ENCODE measurements at regions not wholly inside any gene's neighbourhood (a gene's known extent, or its start where the extent isn't known, plus 50 kb on each side); places are given as distances from the start of the nearest gene placed in this dataset.

GRCh38 chr18:10182009-10182624 is 268.3 kb downstream of the VAPA start:
- TF ChIP-seq ZNF274 (IDR thresholded peaks at IDR 0.05; ENCODE audit: low read depth, low read length) (no peak), YY1 (IDR thresholded peaks at IDR 0.05; ENCODE audit: insufficient read depth, insufficient read length) (no peak), SUZ12 (IDR thresholded peaks at IDR 0.05; ENCODE audit: extremely low read depth, insufficient read depth, insufficient read length) (no peak)
- DNase-seq (ENCODE audit: low read depth, low spot score) = no peak
- Histone ChIP-seq H3K4me3 (ENCODE audit: insufficient read length, low read depth) (no peak overlapping the region), H3K9ac (ENCODE audit: insufficient read length, low read depth) (no peak overlapping the region), H3K27me3 (ENCODE audit: insufficient read depth, insufficient read length) (no peaks in the 10 kb centered on the region), H3K4me1 (ENCODE audit: insufficient read depth, insufficient read length) (peaks cover 2% of the 10 kb centered on the region), H3K36me3 (ENCODE audit: insufficient read depth, insufficient read length, low read length) (no peaks in the 10 kb centered on the region), H3K9me3 (ENCODE audit: insufficient read depth, low read length) (no peaks in the 10 kb centered on the region; the same call in 1 of the 2 replicates)

DNA sequence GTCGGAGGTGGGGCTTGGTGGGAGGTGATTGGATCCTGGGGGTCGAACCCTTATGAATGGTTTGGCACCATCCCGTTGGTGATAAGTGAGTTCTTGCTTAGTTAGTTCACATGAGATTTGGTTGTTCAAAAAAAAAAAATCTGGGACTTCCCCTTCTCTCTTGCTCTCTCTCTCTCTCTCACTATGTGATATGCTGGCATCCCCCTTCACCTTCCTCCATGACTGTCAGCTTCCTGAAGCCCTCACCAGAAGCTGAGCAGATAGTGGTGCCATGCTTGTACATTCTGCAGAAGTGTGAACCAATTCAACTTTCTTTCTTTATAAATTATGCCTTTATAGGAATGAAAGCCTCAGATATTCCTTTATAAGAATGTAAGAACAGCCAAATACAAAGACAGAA is 269.7 kb upstream of the APCDD1 start:
- Histone ChIP-seq H3K4me3 (ENCODE audit: insufficient read length, low read depth) (no peak overlapping the region), H3K9me3 (ENCODE audit: insufficient read depth, low read length) (no peaks in the 10 kb centered on the region; the same call in 1 of the 2 replicates), H3K27me3 (ENCODE audit: insufficient read depth, insufficient read length) (no peaks in the 10 kb centered on the region), H3K4me1 (ENCODE audit: insufficient read depth, insufficient read length) (peaks cover 2% of the 10 kb centered on the region), H3K9ac (ENCODE audit: insufficient read length, low read depth) (no peak overlapping the region), H3K36me3 (ENCODE audit: insufficient read depth, insufficient read length, low read length) (no peaks in the 10 kb centered on the region)
- TF ChIP-seq YY1 (IDR thresholded peaks at IDR 0.05; ENCODE audit: insufficient read depth, insufficient read length) = no peak
- no peak for TF ChIP-seq SUZ12 (IDR thresholded peaks at IDR 0.05; ENCODE audit: extremely low read depth, insufficient read depth, insufficient read length)
- no peak for TF ChIP-seq ZNF274 (IDR thresholded peaks at IDR 0.05; ENCODE audit: low read depth, low read length)
- DNase-seq (ENCODE audit: low read depth, low spot score) = no peak

DNA sequence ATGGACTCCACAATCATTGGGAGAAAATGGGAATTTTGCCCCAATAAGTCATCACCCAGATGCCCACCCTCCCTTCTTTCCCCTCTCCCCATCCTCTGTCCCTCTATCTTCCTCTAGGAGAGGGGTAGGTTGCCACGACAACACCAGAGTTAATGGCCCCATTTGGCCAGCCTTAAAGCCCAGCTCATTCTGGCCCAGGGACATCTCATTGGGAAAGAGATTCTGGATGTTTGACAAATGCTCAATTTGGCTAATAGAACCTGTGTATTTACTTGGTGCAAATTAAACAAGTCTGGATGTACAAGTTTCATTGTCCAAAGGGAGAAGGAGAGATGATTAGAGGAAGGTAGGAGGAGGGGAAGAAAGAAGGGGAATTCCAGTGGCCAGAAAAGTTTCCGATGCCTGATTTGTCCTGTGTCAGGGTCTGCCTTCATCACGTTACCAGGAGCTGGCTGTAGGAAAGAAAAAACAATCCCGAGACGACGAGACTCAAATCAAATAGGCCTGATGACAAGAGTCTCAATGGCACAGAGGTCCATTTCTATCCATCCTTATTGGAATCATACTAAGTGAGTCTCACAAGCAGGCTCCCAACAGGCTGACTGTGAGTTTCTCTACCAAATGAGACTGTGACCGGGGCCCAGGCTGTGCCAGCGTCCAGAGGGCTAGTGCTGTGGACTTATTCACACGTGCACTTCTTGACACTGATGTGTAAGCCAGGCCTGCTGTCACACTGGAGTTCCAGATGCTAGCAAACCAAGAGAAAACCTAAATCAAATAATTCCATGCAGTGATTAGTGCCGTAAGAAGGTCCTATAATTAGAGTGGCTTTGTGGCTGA is 265.2 kb upstream of the APCDD1 start:
- no peaks in the 10 kb centered on the region for H3K4me1 ChIP-seq (ENCODE audit: insufficient read depth, insufficient read length)

DNA sequence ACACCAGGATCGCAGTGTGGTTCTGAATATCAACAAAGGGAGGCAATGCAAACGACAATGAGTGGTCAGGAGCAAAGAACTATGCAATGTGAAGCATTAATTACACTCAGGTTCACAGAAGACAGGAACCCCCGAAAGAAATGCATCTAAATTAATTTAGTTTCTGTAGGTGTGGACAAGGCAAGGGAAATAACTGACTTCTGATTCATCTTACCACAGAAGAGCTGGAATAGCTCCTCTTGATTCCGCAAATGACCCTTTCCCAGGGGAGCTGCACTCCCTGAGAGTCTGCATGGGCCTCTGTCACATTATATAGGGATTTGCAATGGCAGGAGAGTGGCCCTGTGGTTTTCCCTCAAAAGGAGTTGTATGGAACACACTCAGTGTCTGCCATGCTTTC is 263.9 kb upstream of the APCDD1 start:
- H3K4me1 ChIP-seq (ENCODE audit: insufficient read depth, insufficient read length) = no peaks in the 10 kb centered on the region
- no peak for DNase-seq (ENCODE audit: low read depth, low spot score)
- H3K4me3 ChIP-seq (ENCODE audit: insufficient read length, low read depth) = no peak overlapping the region
- no peak overlapping the region for H3K9ac ChIP-seq (ENCODE audit: insufficient read length, low read depth)
- H3K9me3 ChIP-seq (ENCODE audit: insufficient read depth, low read length) = no peaks in the 10 kb centered on the region; the same call in 1 of the 2 replicates
- no peaks in the 10 kb centered on the region for H3K36me3 ChIP-seq (ENCODE audit: insufficient read depth, insufficient read length, low read length)
- no peak for TF ChIP-seq SUZ12 (IDR thresholded peaks at IDR 0.05; ENCODE audit: extremely low read depth, insufficient read depth, insufficient read length)
- no peak for TF ChIP-seq YY1 (IDR thresholded peaks at IDR 0.05; ENCODE audit: insufficient read depth, insufficient read length)
- TF ChIP-seq ZNF274 (IDR thresholded peaks at IDR 0.05; ENCODE audit: low read depth, low read length) = no peak
- H3K27me3 ChIP-seq (ENCODE audit: insufficient read depth, insufficient read length) = no peaks in the 10 kb centered on the region

More for the DNA sequence above, 265.2 kb upstream of the APCDD1 start:
- H3K9ac ChIP-seq (ENCODE audit: insufficient read length, low read depth) = no peak overlapping the region
- H3K36me3 ChIP-seq (ENCODE audit: insufficient read depth, insufficient read length, low read length) = no peaks in the 10 kb centered on the region
- no peaks in the 10 kb centered on the region; the same call in 1 of the 2 replicates for H3K9me3 ChIP-seq (ENCODE audit: insufficient read depth, low read length)
- no peaks in the 10 kb centered on the region for H3K27me3 ChIP-seq (ENCODE audit: insufficient read depth, insufficient read length)
- TF ChIP-seq SUZ12 (IDR thresholded peaks at IDR 0.05; ENCODE audit: extremely low read depth, insufficient read depth, insufficient read length) = no peak
- TF ChIP-seq YY1 (IDR thresholded peaks at IDR 0.05; ENCODE audit: insufficient read depth, insufficient read length) = no peak
- TF ChIP-seq ZNF274 (IDR thresholded peaks at IDR 0.05; ENCODE audit: low read depth, low read length) = no peak
- no peak overlapping the region for H3K4me3 ChIP-seq (ENCODE audit: insufficient read length, low read depth)
- DNase-seq (ENCODE audit: low read depth, low spot score) = no peak

DNA sequence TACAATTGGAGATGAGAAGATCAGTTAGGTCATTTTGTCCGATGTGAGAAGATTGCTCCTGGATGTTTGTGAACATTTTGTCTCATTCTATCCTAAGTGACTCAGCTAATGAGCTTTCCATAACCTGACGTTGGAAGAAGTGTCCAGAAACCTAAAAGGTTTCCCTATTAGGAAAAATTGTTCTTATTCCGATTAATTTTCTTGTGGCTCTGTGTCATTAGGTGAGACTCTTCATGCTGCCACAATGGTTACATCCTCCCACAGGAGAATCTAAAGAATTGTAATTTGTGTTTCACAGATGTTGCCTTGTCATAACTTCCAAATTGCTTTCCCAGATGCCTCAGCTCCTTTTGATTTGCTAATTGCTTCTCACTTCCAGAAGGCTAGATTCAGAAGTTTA is 261.0 kb upstream of the APCDD1 start:
- no peaks in the 10 kb centered on the region for H3K27me3 ChIP-seq (ENCODE audit: insufficient read depth, insufficient read length)
- no peaks in the 10 kb centered on the region for H3K9me3 ChIP-seq (ENCODE audit: insufficient read depth, low read length)
- no peaks in the 10 kb centered on the region for H3K36me3 ChIP-seq (ENCODE audit: insufficient read depth, insufficient read length, low read length)
- TF ChIP-seq ZNF274 (IDR thresholded peaks at IDR 0.05; ENCODE audit: low read depth, low read length) = no peak
- TF ChIP-seq SUZ12 (IDR thresholded peaks at IDR 0.05; ENCODE audit: extremely low read depth, insufficient read depth, insufficient read length) = no peak
- no peaks in the 10 kb centered on the region for H3K4me1 ChIP-seq (ENCODE audit: insufficient read depth, insufficient read length)
- H3K4me3 ChIP-seq (ENCODE audit: insufficient read length, low read depth) = no peak overlapping the region
- H3K9ac ChIP-seq (ENCODE audit: insufficient read length, low read depth) = no peak overlapping the region
- no peak for DNase-seq (ENCODE audit: low read depth, low spot score)

- no peak for TF ChIP-seq YY1 (IDR thresholded peaks at IDR 0.05; ENCODE audit: insufficient read depth, insufficient read length)
- TF ChIP-seq SUZ12 (IDR thresholded peaks at IDR 0.05; ENCODE audit: extremely low read depth, insufficient read depth, insufficient read length) = no peak
- TF ChIP-seq ZNF274 (IDR thresholded peaks at IDR 0.05; ENCODE audit: low read depth, low read length) = no peak
- no peaks in the 10 kb centered on the region for H3K9me3 ChIP-seq (ENCODE audit: insufficient read depth, low read length)
- H3K9ac ChIP-seq (ENCODE audit: insufficient read length, low read depth) = no peak overlapping the region
- H3K36me3 ChIP-seq (ENCODE audit: insufficient read depth, insufficient read length, low read length) = no peaks in the 10 kb centered on the region
- DNase-seq (ENCODE audit: low read depth, low spot score) = no peak
- H3K27me3 ChIP-seq (ENCODE audit: insufficient read depth, insufficient read length) = no peaks in the 10 kb centered on the region
- H3K4me1 ChIP-seq (ENCODE audit: insufficient read depth, insufficient read length) = no peaks in the 10 kb centered on the region
- no peak overlapping the region for H3K4me3 ChIP-seq (ENCODE audit: insufficient read length, low read depth)
Measured at GRCh38 chr18:10194592-10194991, 259.8 kb upstream of the APCDD1 start.

DNA sequence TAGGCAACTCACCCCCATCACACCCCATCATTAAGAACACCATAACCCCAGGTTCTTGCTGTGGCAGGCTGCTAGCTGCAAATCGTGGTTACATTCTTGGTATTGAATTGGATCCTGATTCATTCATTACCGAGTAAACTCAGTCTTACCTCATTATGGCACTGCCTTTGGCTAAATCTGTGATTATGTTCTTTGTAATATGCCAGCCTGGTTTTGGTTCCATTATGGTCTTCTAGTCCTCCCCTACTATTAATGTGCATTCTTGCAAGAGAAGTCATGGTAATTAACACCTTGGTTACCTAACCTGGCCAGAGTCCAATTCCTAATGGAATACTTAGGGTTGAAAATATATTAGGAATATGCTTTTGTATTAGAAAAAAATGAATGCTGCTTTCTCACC is 258.9 kb upstream of the APCDD1 start:
- Histone ChIP-seq H3K4me1 (ENCODE audit: insufficient read depth, insufficient read length) (no peaks in the 10 kb centered on the region), H3K9ac (ENCODE audit: insufficient read length, low read depth) (no peak overlapping the region), H3K36me3 (ENCODE audit: insufficient read depth, insufficient read length, low read length) (no peaks in the 10 kb centered on the region), H3K27me3 (ENCODE audit: insufficient read depth, insufficient read length) (no peaks in the 10 kb centered on the region), H3K9me3 (ENCODE audit: insufficient read depth, low read length) (no peaks in the 10 kb centered on the region), H3K4me3 (ENCODE audit: insufficient read length, low read depth) (no peak overlapping the region)
- no peak for TF ChIP-seq ZNF274 (IDR thresholded peaks at IDR 0.05; ENCODE audit: low read depth, low read length)
- no peak for TF ChIP-seq YY1 (IDR thresholded peaks at IDR 0.05; ENCODE audit: insufficient read depth, insufficient read length)
- TF ChIP-seq SUZ12 (IDR thresholded peaks at IDR 0.05; ENCODE audit: extremely low read depth, insufficient read depth, insufficient read length) = no peak
- DNase-seq (ENCODE audit: low read depth, low spot score) = no peak
